OCI-LY1 (cell line): ENCODE measurements at regions not wholly inside any gene's neighbourhood (a gene's known extent, or its start where the extent isn't known, plus 50 kb on each side); places are given as distances from the start of the nearest gene placed in this dataset.

Source experiments
- H2AFZ ChIP-seq: fragments of 200-600 bp; sonication (generic), shearing (Covaris generic); 2 replicates; pipeline ENCODE4 v1.6.0; 2014; ENCODE audit warnings: antibody characterized with exemption, mild to moderate bottlenecking, low read length
- H3F3A ChIP-seq: fragments of 200-600 bp; sonication (generic), shearing (Covaris generic); 2 replicates; pipeline ENCODE4 v1.6.0; 2014; ENCODE audit warnings: mild to moderate bottlenecking, antibody characterized with exemption, low read length, moderate library complexity; ENCODE audit not compliant: insufficient read depth
- H3K27ac ChIP-seq: fragments of 200-600 bp; sonication (generic); 2 replicates; pipeline ENCODE4 v1.5.1; 2014; ENCODE audit warnings: low read length, mixed run types, mild to moderate bottlenecking, low read depth; ENCODE audit not compliant: poor library complexity, severe bottlenecking
- H3K27me3 ChIP-seq: fragments of 200-600 bp; sonication (generic); 2 replicates; pipeline ENCODE4 v1.6.0; 2014; ENCODE audit warnings: antibody characterized with exemption, mild to moderate bottlenecking, low read length, moderate library complexity; ENCODE audit not compliant: insufficient read depth
- H3K36me3 ChIP-seq: fragments of 200-600 bp; sonication (generic); 2 replicates; pipeline ENCODE4 v1.6.1; 2014; ENCODE audit warnings: mild to moderate bottlenecking, antibody characterized with exemption, low read length, moderate library complexity, mixed read lengths; ENCODE audit not compliant: insufficient read depth
- H3K4me1 ChIP-seq: fragments of 200-600 bp; sonication (generic); 2 replicates; pipeline ENCODE4 v1.5.1; 2014; ENCODE audit warnings: mild to moderate bottlenecking, low read length, moderate library complexity; ENCODE audit not compliant: insufficient read depth, severe bottlenecking
- H3K4me2 ChIP-seq: fragments of 200-600 bp; sonication (generic), shearing (Covaris generic); 2 replicates; pipeline ENCODE4 v1.6.1; 2014; ENCODE audit warnings: low read length
- H3K4me3 ChIP-seq: fragments of 200-600 bp; sonication (generic); 2 replicates; pipeline ENCODE4 v1.5.1; 2014; ENCODE audit warnings: low read length, low read depth, mild to moderate bottlenecking, mixed read lengths; ENCODE audit not compliant: poor library complexity, severe bottlenecking
- H3K79me2 ChIP-seq: fragments of 200-600 bp; shearing (Covaris generic); 2 replicates; pipeline ENCODE4 v1.6.1; 2016; ENCODE audit warnings: mixed run types, low read length, mixed read lengths; ENCODE audit not compliant: insufficient read depth
- H3K9ac ChIP-seq: fragments of 200-600 bp; sonication (generic), shearing (Covaris generic); 2 replicates; pipeline ENCODE4 v1.6.1; 2014; ENCODE audit warnings: mild to moderate bottlenecking, low read length, mixed read lengths
- H3K9me2 ChIP-seq: fragments of 200-600 bp; sonication (generic), shearing (Covaris generic); 2 replicates; pipeline ENCODE4 v1.6.1; 2014; ENCODE audit warnings: low read depth, mild to moderate bottlenecking, low read length, mixed read lengths
- H3K9me3 ChIP-seq: fragments of 200-600 bp; shearing (Covaris generic); 2 replicates; pipeline ENCODE4 v1.6.1; 2014; ENCODE audit warnings: low read length, mixed read lengths
- H4K20me1 ChIP-seq: fragments of 200-600 bp; sonication (generic), shearing (Covaris generic); 2 replicates; pipeline ENCODE4 v1.6.0; 2016; ENCODE audit warnings: mild to moderate bottlenecking, low read length; ENCODE audit not compliant: insufficient read depth
- CTCF ChIP-seq: fragments of 200-600 bp; sonication (generic), shearing (Covaris generic); IDR thresholded peaks from 2 replicates; pipeline ENCODE4 v1.5.1; 2017; ENCODE audit warnings: mild to moderate bottlenecking, antibody characterized with exemption, low read length, moderate library complexity, mixed read lengths
- EZH2 ChIP-seq: fragments of 200-600 bp; sonication (generic), shearing (Covaris generic); IDR thresholded peaks from 2 replicates; pipeline ENCODE4 v1.8.0; 2017; ENCODE audit warnings: borderline replicate concordance, mixed run types, mild to moderate bottlenecking, antibody characterized with exemption, low read length, moderate library complexity, mixed read lengths

GRCh38 chr13:58018020-58018419 lies 386.5 kb downstream of the PCDH17 start:
- H3K9me2 ChIP-seq: no peaks in the 10 kb centered on the region
- no peak for TF ChIP-seq CTCF
- no peak for TF ChIP-seq EZH2
- no peak overlapping the region for H3K4me3 ChIP-seq
- H3K4me1 ChIP-seq: no peaks in the 10 kb centered on the region
- H3F3A ChIP-seq: no peaks in the 10 kb centered on the region
- no peaks in the 10 kb centered on the region for H4K20me1 ChIP-seq
- H3K27ac ChIP-seq: no peak overlapping the region
- no peak overlapping the region for H3K4me2 ChIP-seq
- H2AFZ ChIP-seq: no peak overlapping the region
- H3K27me3 ChIP-seq: no peaks in the 10 kb centered on the region
- H3K36me3 ChIP-seq: no peaks in the 10 kb centered on the region
- no peak overlapping the region for H3K9ac ChIP-seq
- no peaks in the 10 kb centered on the region for H3K9me3 ChIP-seq
- no peaks in the 10 kb centered on the region for H3K79me2 ChIP-seq

- Histone ChIP-seq H3K9ac (no peak overlapping the region), H3K4me2 (no peak overlapping the region), H3K4me3 (no peak overlapping the region), H3K79me2 (no peaks in the 10 kb centered on the region), H3K36me3 (no peaks in the 10 kb centered on the region), H3F3A (no peaks in the 10 kb centered on the region), H3K27me3 (no peaks in the 10 kb centered on the region), H3K9me2 (no peaks in the 10 kb centered on the region), H4K20me1 (no peaks in the 10 kb centered on the region), H3K9me3 (no peaks in the 10 kb centered on the region), H3K27ac (no peak overlapping the region), H2AFZ (no peak overlapping the region), H3K4me1 (no peaks in the 10 kb centered on the region)
- TF ChIP-seq EZH2: no peak
Measured at GRCh38 chr13:58018865-58019264, 387.3 kb downstream of the PCDH17 start.

GRCh38 chr13:58024103-58024502 lies 392.6 kb downstream of the PCDH17 start:
- no peaks in the 10 kb centered on the region for H3K79me2 ChIP-seq
- TF ChIP-seq EZH2 (no peak), CTCF (no peak)
- no peaks in the 10 kb centered on the region for H4K20me1 ChIP-seq
- no peak overlapping the region for H3K9ac ChIP-seq
- no peak overlapping the region for H3K27ac ChIP-seq
- no peaks in the 10 kb centered on the region for H3K9me3 ChIP-seq
- no peak overlapping the region for H2AFZ ChIP-seq
- no peak overlapping the region for H3K4me2 ChIP-seq
- H3F3A ChIP-seq: no peaks in the 10 kb centered on the region
- H3K36me3 ChIP-seq: no peaks in the 10 kb centered on the region
- no peaks in the 10 kb centered on the region for H3K9me2 ChIP-seq
- no peaks in the 10 kb centered on the region for H3K27me3 ChIP-seq
- H3K4me3 ChIP-seq: no peak overlapping the region
- H3K4me1 ChIP-seq: no peaks in the 10 kb centered on the region

GRCh38 chr13:58025821-58026220 lies 394.3 kb downstream of the PCDH17 start:
- Histone ChIP-seq H3K4me1 (no peaks in the 10 kb centered on the region), H3K9me2 (no peaks in the 10 kb centered on the region), H3K4me3 (no peak overlapping the region), H3K9me3 (no peaks in the 10 kb centered on the region), H3K79me2 (no peaks in the 10 kb centered on the region), H3F3A (no peaks in the 10 kb centered on the region), H2AFZ (no peak overlapping the region), H4K20me1 (no peaks in the 10 kb centered on the region), H3K27ac (no peak overlapping the region), H3K36me3 (no peaks in the 10 kb centered on the region), H3K9ac (no peak overlapping the region), H3K27me3 (no peaks in the 10 kb centered on the region), H3K4me2 (no peak overlapping the region)
- TF ChIP-seq EZH2 (no peak), CTCF (no peak)
